ENCODE measurements at regions not wholly inside any gene's neighbourhood (a gene's known extent, or its start where the extent isn't known, plus 50 kb on each side); places are given as distances from the start of the nearest gene placed in this dataset.

- TF ChIP-seq, protein P1, sequence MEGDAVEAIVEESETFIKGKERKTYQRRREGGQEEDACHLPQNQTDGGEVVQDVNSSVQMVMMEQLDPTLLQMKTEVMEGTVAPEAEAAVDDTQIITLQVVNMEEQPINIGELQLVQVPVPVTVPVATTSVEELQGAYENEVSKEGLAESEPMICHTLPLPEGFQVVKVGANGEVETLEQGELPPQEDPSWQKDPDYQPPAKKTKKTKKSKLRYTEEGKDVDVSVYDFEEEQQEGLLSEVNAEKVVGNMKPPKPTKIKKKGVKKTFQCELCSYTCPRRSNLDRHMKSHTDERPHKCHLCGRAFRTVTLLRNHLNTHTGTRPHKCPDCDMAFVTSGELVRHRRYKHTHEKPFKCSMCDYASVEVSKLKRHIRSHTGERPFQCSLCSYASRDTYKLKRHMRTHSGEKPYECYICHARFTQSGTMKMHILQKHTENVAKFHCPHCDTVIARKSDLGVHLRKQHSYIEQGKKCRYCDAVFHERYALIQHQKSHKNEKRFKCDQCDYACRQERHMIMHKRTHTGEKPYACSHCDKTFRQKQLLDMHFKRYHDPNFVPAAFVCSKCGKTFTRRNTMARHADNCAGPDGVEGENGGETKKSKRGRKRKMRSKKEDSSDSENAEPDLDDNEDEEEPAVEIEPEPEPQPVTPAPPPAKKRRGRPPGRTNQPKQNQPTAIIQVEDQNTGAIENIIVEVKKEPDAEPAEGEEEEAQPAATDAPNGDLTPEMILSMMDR (IDR thresholded peaks at IDR 0.05), result no peak
- TF ChIP-seq POLR2A (IDR thresholded peaks at IDR 0.05), result no peak
These were observed 167.0 kb upstream of the C1orf174 start for GRCh38 chr1:4066860-4067599.
